Loucy (cell line): ENCODE measurements at regions not wholly inside any gene's neighbourhood (a gene's known extent, or its start where the extent isn't known, plus 50 kb on each side); places are given as distances from the start of the nearest gene placed in this dataset.
"Not testable (repeated sequence)": the region's sequence is repeated elsewhere in the genome, so short reads cannot be mapped to it uniquely, and the experiment has no call there.

Experiments
- H2AFZ ChIP-seq: fragments of 200-600 bp; sonication (generic); 2 replicates; pipeline ENCODE4 v1.6.0; 2016; ENCODE audit warnings: antibody characterized with exemption, mild to moderate bottlenecking, low read length, moderate library complexity
- H3F3A ChIP-seq: fragments of 200-600 bp; 2 replicates; pipeline ENCODE4 v1.6.0; 2016; ENCODE audit warnings: antibody characterized with exemption, low read depth, mild to moderate bottlenecking
- H3K27me3 ChIP-seq: fragments of 200-600 bp; sonication (generic); 2 replicates; pipeline ENCODE4 v1.6.1; 2014; ENCODE audit warnings: low read length, mild to moderate bottlenecking; ENCODE audit not compliant: insufficient read depth, poor library complexity, severe bottlenecking
- H3K36me3 ChIP-seq: fragments of 200-600 bp; sonication (generic); 2 replicates; pipeline ENCODE4 v1.6.1; 2016; ENCODE audit warnings: low read length; ENCODE audit not compliant: insufficient read depth
- H3K4me1 ChIP-seq: fragments of 200-600 bp; sonication (generic); 2 replicates; pipeline ENCODE4 v1.5.1; 2014; ENCODE audit warnings: low read length, mild to moderate bottlenecking; ENCODE audit not compliant: insufficient read depth, poor library complexity, severe bottlenecking
- H3K4me2 ChIP-seq: fragments of 200-600 bp; sonication (generic); 2 replicates; pipeline ENCODE4 v1.6.0; 2014; ENCODE audit warnings: antibody characterized with exemption, low read length, low read depth, mild to moderate bottlenecking; ENCODE audit not compliant: poor library complexity, severe bottlenecking
- H3K4me3 ChIP-seq: fragments of 200-600 bp; sonication (generic); 2 replicates; pipeline ENCODE4 v1.5.1; 2014; ENCODE audit warnings: low read length, mild to moderate bottlenecking, mixed read lengths; ENCODE audit not compliant: poor library complexity, severe bottlenecking
- H3K79me2 ChIP-seq: fragments of 200-600 bp; sonication (generic); 2 replicates; pipeline ENCODE4 v1.6.1; 2014; ENCODE audit warnings: low read length; ENCODE audit not compliant: insufficient read depth
- H3K9ac ChIP-seq: fragments of 200-600 bp; sonication (generic); 2 replicates; pipeline ENCODE4 v1.6.0; 2014; ENCODE audit warnings: mild to moderate bottlenecking, low read depth, low read length, moderate library complexity; ENCODE audit not compliant: poor library complexity, severe bottlenecking
- H3K9me2 ChIP-seq: fragments of 200-600 bp; sonication (generic); replicated peaks from 2 replicates; pipeline ENCODE4 v1.6.1; 2016; ENCODE audit warnings: low read depth, low read length, mixed read lengths
- H3K9me3 ChIP-seq: fragments of 200-600 bp; sonication (generic); 2 replicates; pipeline ENCODE4 v1.6.1; 2014; ENCODE audit warnings: mild to moderate bottlenecking, antibody characterized with exemption, low read length, low read depth; ENCODE audit not compliant: insufficient read depth
- H4K20me1 ChIP-seq: fragments of 200-600 bp; sonication (generic); 2 replicates; pipeline ENCODE4 v1.6.0; 2014; ENCODE audit warnings: antibody characterized with exemption, low read length, mild to moderate bottlenecking; ENCODE audit not compliant: insufficient read depth, poor library complexity, severe bottlenecking
- CTCF ChIP-seq: fragments of 200-600 bp; sonication (generic); conservative IDR thresholded peaks from 2 replicates; pipeline ENCODE4 v1.5.1; 2014; ENCODE audit warnings: mild to moderate bottlenecking, antibody characterized with exemption, low read length
- EZH2phosphoT487 ChIP-seq: fragments of 200-600 bp; IDR thresholded peaks from 2 replicates; pipeline ENCODE4 v1.6.1; 2018; ENCODE audit warnings: antibody characterized with exemption, mild to moderate bottlenecking, moderate library complexity, borderline replicate concordance

DNA sequence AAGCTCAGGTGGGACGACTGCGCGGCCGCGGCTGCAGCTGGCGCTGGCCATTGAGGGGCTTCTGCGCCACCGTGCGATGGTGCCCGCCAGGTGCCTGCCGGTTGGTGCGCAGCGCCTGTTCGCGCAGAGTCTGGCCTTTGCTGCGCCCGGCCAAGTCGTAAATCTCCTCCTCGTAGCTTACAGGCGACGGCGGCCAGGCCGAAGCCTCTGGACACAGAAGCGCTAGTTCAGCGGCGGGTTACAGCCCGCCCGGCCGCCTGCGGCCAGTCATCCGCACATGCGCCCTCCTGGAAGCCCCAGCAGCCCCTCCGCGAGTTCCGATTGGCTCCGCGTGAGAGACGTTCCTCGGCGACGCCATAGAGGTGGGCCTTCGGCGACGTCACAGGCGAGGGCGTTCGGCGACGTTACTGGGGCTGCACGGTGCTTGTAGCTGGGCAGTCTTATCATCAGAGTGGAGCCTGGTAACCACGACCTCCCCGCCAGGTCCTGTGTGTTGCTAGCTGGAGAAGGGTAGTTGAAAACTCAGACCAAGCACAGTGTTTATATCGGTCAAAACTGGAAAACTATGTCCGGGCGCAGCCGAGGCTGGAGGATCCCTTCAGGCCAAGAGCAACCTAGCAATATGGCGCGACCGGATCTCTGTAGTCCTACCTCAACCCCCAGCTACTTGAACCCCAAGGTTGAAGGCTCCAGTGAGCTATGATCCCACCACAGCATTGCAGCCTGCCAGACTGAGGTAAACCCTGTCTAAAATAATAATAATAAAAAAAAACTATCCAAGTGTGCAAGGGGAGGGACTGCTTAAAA, 265.7 kb downstream of the OR4C45 start:
- Histone ChIP-seq H3K79me2 (no peaks in the 10 kb centered on the region), H4K20me1 (no peaks in the 10 kb centered on the region), H3K9me2 (no peaks in the 10 kb centered on the region), H3K27me3 (no peaks in the 10 kb centered on the region), H3K4me2 (no peak overlapping the region), H3K36me3 (no peaks in the 10 kb centered on the region), H3K9ac (no peak overlapping the region), H2AFZ (no peak overlapping the region), H3K4me3 (no peak overlapping the region), H3F3A (no peaks in the 10 kb centered on the region), H3K9me3 (no peaks in the 10 kb centered on the region), H3K4me1 (no peaks in the 10 kb centered on the region)
- TF ChIP-seq CTCF (no peak), EZH2phosphoT487 (no peak)

- H3K4me1 ChIP-seq, H3F3A ChIP-seq, H3K9ac ChIP-seq, H3K27me3 ChIP-seq, H3K79me2 ChIP-seq, H3K4me2 ChIP-seq, H4K20me1 ChIP-seq, H3K4me3 ChIP-seq, H3K9me2 ChIP-seq, H3K9me3 ChIP-seq, H2AFZ ChIP-seq, H3K36me3 ChIP-seq: not testable (repeated sequence)
These were observed 298.0 kb downstream of the OR4C45 start for GRCh38 chr11:50330723-50331122.

- no peaks in the 10 kb centered on the region for H3K79me2 ChIP-seq
- H3K4me3 ChIP-seq: no peak overlapping the region
- TF ChIP-seq EZH2phosphoT487: no peak
- no peak for TF ChIP-seq CTCF
- H3K27me3 ChIP-seq: no peaks in the 10 kb centered on the region
- no peak overlapping the region for H3K9ac ChIP-seq
- no peaks in the 10 kb centered on the region for H3F3A ChIP-seq
- no peaks in the 10 kb centered on the region for H4K20me1 ChIP-seq
- H2AFZ ChIP-seq: no peak overlapping the region
- no peaks in the 10 kb centered on the region for H3K9me3 ChIP-seq
- no peak overlapping the region for H3K4me2 ChIP-seq
- H3K9me2 ChIP-seq: no peaks in the 10 kb centered on the region
- H3K4me1 ChIP-seq: no peaks in the 10 kb centered on the region
- no peaks in the 10 kb centered on the region for H3K36me3 ChIP-seq
These were observed 301.2 kb downstream of the OR4C45 start for GRCh38 chr11:50333861-50334260.

- not testable (repeated sequence) for H3K9me3 ChIP-seq, H3K9me2 ChIP-seq
These were observed 304.8 kb downstream of the OR4C45 start for GRCh38 chr11:50337432-50337831.

GRCh38 chr11:50348018-50348417, 315.3 kb downstream of the OR4C45 start:
- H2AFZ ChIP-seq, H3K27me3 ChIP-seq, H3K9me3 ChIP-seq, H3K4me2 ChIP-seq, H3K9ac ChIP-seq, H3K4me1 ChIP-seq, H3K36me3 ChIP-seq, H4K20me1 ChIP-seq, H3K79me2 ChIP-seq, H3F3A ChIP-seq, H3K9me2 ChIP-seq, H3K4me3 ChIP-seq: not testable (repeated sequence)

More at GRCh38 chr11:50337432-50337831, 304.8 kb downstream of the OR4C45 start:
- H3K4me3 ChIP-seq, H3K27me3 ChIP-seq, H3F3A ChIP-seq, H4K20me1 ChIP-seq, H3K79me2 ChIP-seq, H2AFZ ChIP-seq, H3K4me1 ChIP-seq, H3K4me2 ChIP-seq, H3K36me3 ChIP-seq, H3K9ac ChIP-seq: not testable (repeated sequence)
